NOMO-1 (cell line): ENCODE measurements at regions not wholly inside any gene's neighbourhood (a gene's known extent, or its start where the extent isn't known, plus 50 kb on each side); places are given as distances from the start of the nearest gene placed in this dataset.

Experiments used
- DNase-seq, 2 experiments: peaks; one replicate each; lab custom pipeline; 2025; ENCODE audit not compliant: unreplicated experiment in 2 of 2; lab: John Stamatoyannopoulos, UW

DNA sequence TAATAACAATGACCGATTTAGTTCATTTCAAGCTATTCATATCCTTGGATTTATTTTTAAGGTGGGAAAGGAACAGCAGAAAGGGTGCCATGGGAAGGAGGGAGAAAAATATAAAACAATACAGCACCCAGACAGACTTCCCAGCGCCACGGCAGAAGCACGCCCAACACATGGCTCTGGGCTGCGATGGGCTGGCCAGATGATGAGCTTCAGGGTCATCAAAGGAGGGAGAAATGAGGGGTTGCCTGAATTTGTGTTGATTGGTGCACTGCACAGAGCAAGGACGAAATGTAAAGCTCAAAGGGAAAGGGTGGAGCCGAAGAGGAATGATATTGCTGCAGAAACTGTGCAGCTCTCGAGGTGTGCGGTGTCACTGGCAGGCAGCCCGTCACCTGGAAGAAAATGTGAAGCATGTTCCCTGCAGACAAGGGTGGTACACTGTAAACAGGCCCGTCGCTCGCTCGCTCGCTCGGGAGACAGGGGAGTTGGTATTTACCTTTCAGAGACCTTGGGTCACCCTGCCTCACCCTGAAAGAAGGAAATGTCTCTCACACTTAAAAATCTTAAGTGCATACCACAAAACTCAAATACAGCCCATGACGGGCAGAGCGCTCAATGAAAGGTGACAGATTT lies 195.5 kb upstream of the CTAGE1 start:
- no peak for DNase-seq

- no peak for DNase-seq
These were observed 196.1 kb upstream of the CTAGE1 start for GRCh38 chr18:22613788-22614187.

DNA sequence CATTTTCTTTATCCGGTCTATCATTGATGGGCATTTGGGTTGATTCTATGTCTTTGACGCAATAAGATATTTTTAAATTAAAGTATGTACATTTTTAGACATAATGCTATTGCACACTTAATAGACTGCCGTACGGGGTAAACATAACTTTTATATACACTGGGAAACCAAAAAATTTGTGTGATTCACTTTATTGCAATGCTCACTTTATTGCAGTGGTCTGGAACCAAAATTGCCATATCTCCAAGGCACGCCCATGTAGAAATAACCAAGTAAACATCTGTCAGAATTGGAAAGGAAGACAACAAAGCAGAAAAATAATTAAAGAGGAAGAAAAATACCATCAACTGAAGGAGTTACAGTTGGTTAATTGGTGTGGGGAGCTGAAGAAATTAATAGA lies 205.8 kb upstream of the CTAGE1 start:
- DNase-seq, result no peak

GRCh38 chr18:22624176-22624575 lies 206.5 kb upstream of the CTAGE1 start:
- no peak for DNase-seq

DNA sequence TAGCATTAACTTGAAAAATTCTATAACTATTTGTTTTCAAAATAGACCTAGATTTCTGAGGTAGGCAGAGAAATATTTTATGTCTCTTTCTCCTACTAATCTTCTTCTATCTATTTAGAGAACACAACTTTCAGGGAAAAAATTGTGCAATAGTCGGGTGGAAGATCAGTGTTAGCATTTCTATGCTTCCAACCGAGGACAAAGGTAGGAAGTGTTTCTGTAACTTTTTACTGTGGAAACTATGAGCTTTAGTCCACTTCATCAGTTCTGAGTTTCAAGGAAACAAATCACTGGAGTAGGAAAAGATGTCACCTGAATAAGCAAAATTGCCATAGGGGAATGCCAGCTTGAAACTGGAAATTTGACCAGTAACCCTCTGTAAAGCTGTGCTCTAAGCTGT lies 207.7 kb upstream of the CTAGE1 start:
- no peak for DNase-seq

GRCh38 chr18:22626771-22627170 lies 209.1 kb upstream of the CTAGE1 start:
- DNase-seq, result no peak

DNA sequence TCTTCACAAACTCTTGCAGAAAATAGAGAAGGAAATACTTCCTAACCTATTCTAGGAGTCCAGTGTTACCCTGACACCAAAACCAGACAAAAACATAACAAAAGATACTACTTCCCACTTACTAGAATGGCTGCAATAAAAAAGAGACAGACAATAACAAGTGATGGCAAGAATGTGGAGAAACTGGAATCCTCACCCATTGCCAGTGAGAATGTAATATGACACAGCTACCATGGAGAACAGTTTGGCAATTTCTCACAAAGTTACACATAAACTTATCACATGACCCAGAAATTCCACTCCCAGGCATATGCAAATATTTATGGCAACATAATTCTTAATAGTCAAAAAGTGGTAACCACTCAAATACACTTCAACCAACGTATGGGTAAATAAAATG lies 209.8 kb upstream of the CTAGE1 start:
- DNase-seq, result no peak

DNA sequence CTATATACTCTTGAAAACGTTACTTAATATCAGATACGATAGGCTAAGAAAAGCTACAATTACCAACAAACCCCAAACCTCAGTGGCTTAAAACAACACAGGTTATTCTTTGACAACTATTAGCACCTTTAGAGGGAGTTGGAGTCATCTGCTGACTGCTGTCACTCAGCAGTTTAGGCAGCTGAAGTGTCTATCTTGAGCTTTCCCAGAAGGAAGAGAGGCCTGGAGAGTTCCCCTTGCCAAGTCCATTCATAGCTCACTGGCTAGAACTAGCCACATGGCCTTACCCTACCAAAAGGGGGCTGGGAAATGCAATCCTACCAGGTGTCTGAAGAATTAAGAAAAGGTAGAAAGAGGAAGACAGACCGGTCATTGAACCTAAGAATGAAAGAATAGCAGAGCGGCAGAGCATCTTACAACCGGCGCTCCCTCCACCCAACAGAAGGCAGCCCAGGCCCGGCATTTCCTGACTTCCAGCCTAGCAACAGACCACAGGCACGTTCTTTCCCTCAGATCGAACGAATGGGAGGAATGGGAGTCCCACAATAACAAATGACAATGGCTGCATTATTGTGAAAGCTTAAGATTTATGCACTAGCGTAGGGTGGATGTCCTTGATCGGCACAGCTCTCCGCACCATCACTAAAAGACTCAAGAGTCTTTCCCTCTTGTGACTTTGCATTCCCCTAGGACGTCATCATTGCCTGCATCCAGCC lies 211.2 kb upstream of the CTAGE1 start:
- DNase-seq, result no peak

DNA sequence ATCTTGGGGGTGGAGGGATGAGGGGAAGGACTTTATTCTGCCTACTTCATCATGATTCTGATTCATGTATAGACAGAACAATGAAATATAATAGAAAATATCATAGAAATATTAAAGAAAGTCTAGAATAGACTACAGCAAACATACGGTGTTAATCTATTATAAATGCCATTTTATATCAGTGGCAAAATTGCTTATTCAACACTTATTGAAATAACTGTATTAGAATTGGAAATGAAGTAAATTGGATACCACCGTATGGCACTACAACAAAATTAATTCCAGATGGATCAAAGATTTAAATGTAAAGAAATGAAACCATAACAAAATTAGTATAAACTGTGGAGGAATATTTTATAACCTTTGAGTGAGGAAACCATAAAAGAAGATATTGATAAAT lies 213.3 kb upstream of the CTAGE1 start:
- no peak for DNase-seq

DNA sequence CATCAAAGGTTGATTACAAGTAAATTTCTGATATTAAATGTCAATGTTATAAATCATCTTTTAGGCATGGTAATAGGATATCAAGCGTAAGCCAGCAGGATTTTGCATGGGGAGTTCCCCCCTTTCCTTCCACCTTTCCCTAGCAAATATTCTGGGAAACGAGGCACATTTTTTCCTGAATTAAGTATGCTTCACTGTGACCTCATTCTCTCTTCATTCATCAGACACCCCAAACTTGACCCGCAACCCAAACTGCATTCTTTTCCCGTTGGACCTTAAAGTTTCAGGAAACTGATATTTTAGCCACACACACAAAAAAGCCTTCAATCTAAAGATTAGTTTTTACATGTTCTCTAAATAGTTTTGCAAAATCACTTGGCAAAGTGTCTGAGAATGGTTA lies 214.5 kb upstream of the CTAGE1 start:
- no peak for DNase-seq

DNA sequence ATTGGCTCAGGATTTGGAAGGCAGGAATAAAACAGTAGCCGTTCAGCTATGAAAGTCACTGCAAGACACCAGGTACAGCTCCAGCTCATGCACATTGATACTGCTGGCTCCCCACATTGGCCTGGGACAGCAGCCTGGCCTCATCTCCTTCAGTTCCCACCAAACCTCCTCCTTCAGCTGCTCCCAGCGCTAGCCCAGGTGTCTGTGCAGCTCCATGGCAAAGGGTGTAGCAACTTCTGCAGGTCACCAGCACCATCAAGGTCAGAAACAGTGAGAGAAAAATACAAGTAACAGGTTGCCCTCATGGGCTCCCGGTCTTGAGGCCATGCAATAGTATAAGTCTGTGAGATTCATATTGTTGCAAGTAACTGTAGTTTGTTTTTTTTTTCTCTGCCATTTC lies 216.7 kb upstream of the CTAGE1 start:
- no peak for DNase-seq

DNA sequence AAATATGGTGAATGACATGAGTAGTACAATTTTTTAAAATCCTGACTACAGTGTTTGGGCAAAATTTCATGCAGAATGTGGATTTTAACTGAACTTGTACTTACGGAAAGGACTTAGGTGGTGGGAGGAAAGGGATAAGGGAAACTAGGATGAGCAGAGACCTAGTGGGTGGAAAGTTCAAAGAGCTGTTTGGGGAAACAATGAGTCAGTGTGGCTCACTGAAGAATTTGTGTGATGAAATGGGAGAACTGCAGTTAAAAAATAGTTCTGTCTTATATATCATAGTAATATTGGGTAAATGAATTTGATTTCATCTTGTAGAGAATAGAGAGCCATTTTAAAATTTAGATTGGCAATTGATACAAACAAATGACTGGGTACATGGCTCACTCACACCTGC lies 220.1 kb upstream of the CTAGE1 start:
- no peak for DNase-seq

GRCh38 chr18:22639026-22639463 lies 221.3 kb upstream of the CTAGE1 start:
- DNase-seq, result no peak

DNA sequence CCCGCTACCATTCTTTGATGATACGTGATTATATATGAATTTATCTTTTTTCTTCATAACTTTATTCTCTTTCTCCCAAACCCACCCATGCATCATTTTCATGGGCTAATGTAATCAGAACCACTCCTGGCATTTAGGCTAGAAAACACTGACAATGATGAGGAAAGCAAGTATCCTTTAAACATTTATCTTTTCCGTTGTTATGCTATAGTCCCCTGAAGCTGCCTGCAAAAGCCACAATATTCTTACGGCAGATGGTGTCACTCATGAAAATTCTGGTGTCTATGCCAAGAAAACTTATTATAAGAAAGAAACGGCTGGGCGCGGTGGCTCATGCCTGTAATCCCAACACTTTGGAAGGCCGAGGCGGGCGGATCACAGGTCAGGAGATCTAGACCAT lies 221.8 kb upstream of the CTAGE1 start:
- no peak for DNase-seq

GRCh38 chr18:22640281-22640842 lies 222.6 kb upstream of the CTAGE1 start:
- DNase-seq, result no peak

- DNase-seq, result no peak
These were observed 224.2 kb upstream of the CTAGE1 start for GRCh38 chr18:22641958-22642357.

- DNase-seq, result no peak
These were observed 226.0 kb upstream of the CTAGE1 start for GRCh38 chr18:22643731-22644130.

- DNase-seq, result no peak
These were observed 232.5 kb upstream of the CTAGE1 start for GRCh38 chr18:22650247-22650646.

- no peak for DNase-seq
These were observed 239.9 kb upstream of the CTAGE1 start for GRCh38 chr18:22657619-22658018.

DNA sequence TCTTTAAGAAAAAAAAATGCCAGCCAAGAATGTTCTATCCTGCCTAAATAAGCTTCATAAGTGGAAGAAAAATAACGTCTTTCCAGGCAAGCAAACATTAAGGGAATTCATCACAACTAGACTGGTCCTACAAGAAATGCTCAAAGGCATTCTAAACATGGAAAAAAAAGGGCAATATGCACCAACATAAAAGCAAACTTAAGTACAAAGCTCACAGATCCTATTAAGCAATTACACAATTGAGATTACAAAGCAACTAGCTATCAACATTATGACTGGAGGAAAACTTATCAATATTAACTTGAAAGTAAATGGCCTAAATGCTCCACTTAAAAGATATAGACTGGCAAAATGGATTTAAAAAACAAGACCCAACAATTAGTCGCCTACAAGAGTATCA lies 240.6 kb upstream of the CTAGE1 start:
- DNase-seq, result no peak

- no peak for DNase-seq
These were observed 245.7 kb upstream of the CTAGE1 start for GRCh38 chr18:22663378-22663777.

DNA sequence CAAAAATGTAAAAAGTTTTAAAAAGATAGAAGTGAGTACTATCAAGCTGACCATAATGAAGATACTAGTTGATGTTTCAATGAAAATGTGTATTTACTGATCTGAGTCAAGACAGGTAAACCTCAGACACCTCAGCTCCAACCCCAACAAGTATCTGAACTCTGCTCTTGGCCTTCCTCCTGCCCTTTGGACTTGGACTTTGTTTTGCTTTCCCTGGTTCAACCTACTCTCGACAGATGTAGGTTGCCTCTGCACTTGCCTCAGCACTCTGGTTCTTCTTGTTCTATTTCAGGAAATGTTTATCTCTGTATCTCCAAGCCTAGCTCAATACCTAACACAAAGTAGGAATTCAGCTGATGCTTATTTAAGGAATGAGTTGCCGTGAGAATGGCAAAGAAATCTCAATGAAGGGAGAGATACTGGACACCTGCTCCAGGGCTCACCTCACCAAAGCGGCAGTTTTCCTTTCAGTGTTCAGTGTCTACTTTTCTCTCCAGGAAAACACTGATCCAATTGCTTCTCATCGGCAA lies 248.8 kb upstream of the CTAGE1 start:
- DNase-seq, result no peak
